ENCODE measurements at regions not wholly inside any gene's neighbourhood (a gene's known extent, or its start where the extent isn't known, plus 50 kb on each side); places are given as distances from the start of the nearest gene placed in this dataset.
"Not testable (repeated sequence)": the region's sequence is repeated elsewhere in the genome, so short reads cannot be mapped to it uniquely, and the experiment has no call there.

- no peak for DNase-seq (ENCODE audit: low read depth in 4 of 4, low spot score in 2 of 4)
Measured at GRCh38 chr21:28725396-28725795, 267.3 kb downstream of the LTN1 start.

DNA sequence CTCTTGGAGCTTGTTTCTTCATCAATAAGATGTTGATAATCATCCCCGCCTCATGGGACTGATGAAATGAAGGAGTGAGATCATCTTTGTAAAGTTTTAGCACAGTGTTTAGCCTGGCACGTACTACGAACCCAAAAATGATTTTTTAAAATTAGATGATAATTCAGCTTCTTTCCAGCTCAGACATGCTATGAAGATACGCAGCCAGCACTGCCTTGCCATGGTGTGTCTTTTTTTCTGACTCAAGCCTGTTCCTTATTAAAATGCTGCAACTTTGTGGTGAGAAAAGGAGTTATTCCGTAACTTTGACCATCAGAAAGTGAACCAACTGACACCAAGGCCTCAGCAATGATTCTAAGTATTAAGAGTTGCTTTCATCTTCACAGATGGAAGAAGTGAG lies 269.0 kb downstream of the LTN1 start:
- DNase-seq (ENCODE audit: low read depth in 4 of 4, low spot score in 2 of 4), result no peak

DNA sequence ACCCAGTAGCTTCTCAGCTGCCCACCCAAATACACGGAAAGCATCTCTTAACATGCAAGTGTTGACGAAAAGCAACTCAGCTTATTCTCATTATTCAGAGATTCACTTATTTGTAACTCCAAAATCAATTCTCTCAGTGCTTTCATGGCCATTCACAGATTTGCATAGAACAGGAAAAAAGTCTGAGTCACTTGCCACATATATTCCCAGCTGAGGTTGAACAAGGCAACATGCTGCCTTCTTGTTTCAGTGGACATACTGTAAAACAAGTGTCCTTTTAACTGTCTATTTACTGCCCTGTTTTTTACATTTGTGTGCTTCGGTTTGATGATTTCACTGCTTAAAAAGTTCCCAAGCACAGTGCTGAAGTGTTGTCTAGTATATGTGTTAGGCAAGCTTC lies 273.0 kb downstream of the LTN1 start:
- DNase-seq (ENCODE audit: low read depth in 4 of 4, low spot score in 2 of 4), result no peak

GRCh38 chr21:28714777-28715464 lies 277.8 kb downstream of the LTN1 start:
- DNase-seq (ENCODE audit: low read depth in 4 of 4, low spot score in 2 of 4), result no peak

GRCh38 chr21:28712411-28712810 lies 280.3 kb downstream of the LTN1 start:
- no peak for DNase-seq (ENCODE audit: low read depth in 4 of 4, low spot score in 2 of 4)

DNA sequence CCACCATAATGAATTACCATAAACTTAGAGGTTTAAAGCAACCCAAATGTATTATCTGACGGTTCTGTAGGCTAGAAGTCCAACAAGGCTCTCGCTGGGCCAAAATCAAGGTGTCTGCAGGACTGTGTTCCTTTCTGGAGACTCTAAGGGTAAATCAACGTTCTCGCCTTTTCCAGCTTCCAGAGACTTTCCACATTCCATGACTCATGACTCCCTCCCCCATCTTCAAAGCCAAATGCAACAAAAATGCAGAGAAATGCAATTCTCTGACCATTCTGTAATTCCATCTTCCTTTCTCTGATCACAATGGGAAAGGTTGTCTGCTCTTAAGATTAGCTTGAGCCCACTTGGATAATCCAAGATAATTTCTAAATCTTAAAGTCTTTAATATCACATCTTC lies 287.1 kb downstream of the LTN1 start:
- DNase-seq (ENCODE audit: low read depth in 4 of 4, low spot score in 2 of 4), result no peak

- peak in 1 of 4 donors; percentile 27 for DNase-seq (ENCODE audit: low read depth in 4 of 4, low spot score in 2 of 4)
Measured at GRCh38 chr21:28704746-28705145, 287.9 kb downstream of the LTN1 start.

DNA sequence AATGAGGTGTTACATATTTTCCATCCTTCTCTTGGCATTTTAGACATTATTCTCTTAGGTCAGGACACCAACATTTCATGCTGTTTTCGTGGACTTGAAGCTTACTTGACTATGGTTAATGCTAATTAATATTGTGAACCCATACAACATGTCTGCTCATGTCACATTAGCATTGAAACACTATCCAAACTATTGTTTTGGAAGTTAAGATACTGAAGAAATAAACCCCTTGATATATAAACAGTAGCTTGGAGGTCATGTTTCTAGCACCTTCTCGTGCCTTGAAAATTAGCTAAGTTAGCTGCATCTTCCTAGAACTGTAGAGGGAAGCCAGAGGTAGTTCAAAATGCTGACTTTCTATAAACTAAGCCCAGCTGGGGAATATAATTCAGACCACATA lies 288.8 kb downstream of the LTN1 start:
- no peak for DNase-seq (ENCODE audit: low read depth in 4 of 4, low spot score in 2 of 4)

DNA sequence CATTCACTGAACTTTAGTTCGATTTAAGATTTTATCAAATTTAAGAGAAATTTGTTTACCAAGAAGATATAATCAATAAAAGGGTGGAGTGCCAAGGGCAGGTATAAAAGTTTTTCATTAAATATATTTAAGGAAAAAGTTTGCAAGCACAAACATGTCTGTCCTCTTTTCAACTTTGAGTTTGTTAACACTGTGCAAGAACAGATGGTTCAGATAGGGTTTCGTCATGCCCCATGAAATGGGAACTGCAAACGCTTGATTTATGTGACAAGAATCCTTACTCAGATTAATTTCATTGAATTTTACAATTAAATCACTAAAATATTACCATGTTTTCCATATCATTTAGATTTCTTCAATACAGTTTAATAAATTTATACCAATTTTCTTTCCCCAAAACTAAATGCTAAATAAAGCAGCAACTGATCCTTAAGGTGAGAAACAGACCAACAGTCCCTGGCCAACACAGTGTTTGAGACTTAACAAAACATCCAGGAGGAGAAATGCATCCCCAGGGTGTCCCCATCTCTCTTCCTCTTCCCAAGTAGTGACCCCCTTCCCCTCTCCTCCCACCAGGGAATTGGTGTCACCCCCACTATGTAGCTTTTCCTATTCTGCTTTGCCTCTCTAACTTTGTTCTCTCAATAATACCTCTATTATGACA lies 292.9 kb downstream of the LTN1 start:
- peak in 2 of 4 donors; percentile 22 to 29 for DNase-seq (ENCODE audit: low read depth in 4 of 4, low spot score in 2 of 4)

DNA sequence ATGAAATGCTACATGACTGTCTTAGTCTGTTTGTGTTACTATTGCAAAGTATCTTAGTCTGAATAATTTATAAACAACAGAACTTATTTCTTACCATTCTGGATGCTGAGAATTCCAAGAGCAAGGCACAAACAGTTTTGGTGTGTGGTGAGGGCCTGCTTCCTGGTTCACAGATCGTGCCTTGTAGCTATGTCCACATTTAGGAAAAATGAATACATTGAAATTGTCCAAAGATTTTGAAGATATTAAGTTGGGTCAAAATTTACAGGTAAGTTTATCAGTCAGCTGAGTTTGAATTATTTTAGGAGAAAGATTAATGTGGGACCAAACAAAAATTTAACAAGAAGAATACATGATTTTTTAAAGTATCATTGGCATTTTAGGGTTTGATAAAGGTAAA lies 293.5 kb downstream of the LTN1 start:
- no peak for DNase-seq (ENCODE audit: low read depth in 4 of 4, low spot score in 2 of 4)

- DNase-seq (ENCODE audit: low read depth in 4 of 4, low spot score in 2 of 4), result no peak
Measured at GRCh38 chr21:28696844-28697410, 295.8 kb downstream of the LTN1 start.

DNA sequence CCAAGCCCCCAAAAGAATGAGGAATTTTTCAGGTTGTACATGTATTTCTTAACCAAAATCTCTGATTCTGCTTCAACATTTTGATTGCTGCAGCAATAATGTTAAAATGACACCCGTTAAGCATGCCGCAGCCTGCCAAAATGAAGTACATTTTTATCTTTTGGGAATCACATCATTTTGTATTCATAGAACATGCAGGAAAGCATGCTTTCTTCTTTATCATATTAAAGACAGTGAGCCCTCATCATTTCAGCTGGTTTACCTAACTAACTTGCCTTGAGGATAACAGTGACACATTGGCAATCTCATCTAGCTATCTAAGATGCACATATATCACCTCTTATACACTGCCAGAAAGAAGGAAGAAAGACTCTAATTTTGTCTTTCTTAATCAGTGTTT lies 299.2 kb downstream of the LTN1 start:
- no peak for DNase-seq (ENCODE audit: low read depth in 4 of 4, low spot score in 2 of 4)

GRCh38 chr21:28690196-28690595 lies 302.5 kb downstream of the LTN1 start:
- no peak for DNase-seq (ENCODE audit: low read depth in 4 of 4, low spot score in 2 of 4)

GRCh38 chr21:28688381-28688780 lies 304.3 kb downstream of the LTN1 start:
- no peak for DNase-seq (ENCODE audit: low read depth in 4 of 4, low spot score in 2 of 4)

DNA sequence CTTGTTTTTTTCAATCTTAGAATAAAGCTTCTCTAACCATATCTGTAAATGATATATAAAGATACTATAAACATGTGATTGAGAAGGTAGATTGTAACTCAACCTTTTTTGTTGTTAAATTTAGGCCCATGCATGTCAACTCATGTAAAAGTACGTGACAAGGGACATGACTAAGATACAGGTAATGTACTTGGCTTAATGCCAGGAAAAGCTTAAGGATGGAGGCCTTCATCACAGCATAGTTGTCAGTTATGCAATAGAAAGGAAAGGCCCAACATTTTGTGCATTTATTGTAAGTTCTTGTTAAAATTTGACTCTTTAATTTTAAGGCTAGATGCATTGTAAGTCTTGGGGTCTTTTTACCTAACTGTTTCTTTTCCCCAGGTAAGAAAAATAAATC lies 305.1 kb downstream of the LTN1 start:
- no peak for DNase-seq (ENCODE audit: low read depth in 4 of 4, low spot score in 2 of 4)

GRCh38 chr21:28683982-28684752 lies 308.5 kb downstream of the LTN1 start:
- no peak for DNase-seq (ENCODE audit: low read depth in 4 of 4, low spot score in 2 of 4)

- not testable (repeated sequence) for DNase-seq (ENCODE audit: low read depth in 4 of 4, low spot score in 2 of 4)
Measured at GRCh38 chr21:28682884-28683283, 309.8 kb downstream of the LTN1 start.

GRCh38 chr21:28677096-28677495 lies 315.6 kb downstream of the LTN1 start:
- not testable (repeated sequence) for DNase-seq (ENCODE audit: low read depth in 4 of 4, low spot score in 2 of 4)

GRCh38 chr21:28675331-28676041 lies 317.2 kb downstream of the LTN1 start:
- DNase-seq (ENCODE audit: low read depth in 4 of 4, low spot score in 2 of 4), result no peak

- no peak for DNase-seq (ENCODE audit: low read depth in 4 of 4, low spot score in 2 of 4)
Measured at GRCh38 chr21:28674763-28675162, 317.9 kb downstream of the LTN1 start.

All from left renal cortex interstitium (tissue), 4 donors.